Vagina (tissue), 2 donors: ENCODE measurements at regions not wholly inside any gene's neighbourhood (a gene's known extent, or its start where the extent isn't known, plus 50 kb on each side); places are given as distances from the start of the nearest gene placed in this dataset.
A peak's percentile ranks its signal among the peaks of the same experiment; 100 is the strongest.

Experiments used
- DNase-seq, 2 donors: peaks; one replicate each; pipeline ENCODE4 v3.0.0-alpha.2; 2017; ENCODE audit errors: extremely low spot score in 2 of 2
- H3K27ac ChIP-seq: fragments of 200-600 bp; sonication (generic); one replicate; pipeline ENCODE4 v1.5.1; 2019
- H3K27me3 ChIP-seq: fragments of 200-600 bp; sonication (generic); one replicate; pipeline ENCODE4 v1.5.1; 2019
- H3K36me3 ChIP-seq, 2 donors: fragments of 200-600 bp; sonication (generic); one replicate each; pipeline ENCODE4 v1.5.1; 2017 to 2019
- H3K4me1 ChIP-seq: fragments of 200-600 bp; sonication (generic); one replicate; pipeline ENCODE4 v1.5.1; 2019
- H3K4me3 ChIP-seq, 2 donors: fragments of 200-600 bp; sonication (generic); 1 replicate in 1 of 2; 2 replicates in 1 of 2; pipeline ENCODE4 v1.5.1; 2016 to 2019
- H3K9me3 ChIP-seq: fragments of 200-600 bp; sonication (generic); one replicate; pipeline ENCODE4 v1.5.1; 2019
- CTCF ChIP-seq, 3 experiments: fragments of 450-650 bp in 2 of 3; fragments of 200-600 bp in 1 of 3; sonication (generic) in 1 of 3; IDR thresholded peaks; one replicate each; pipeline ENCODE4 v1.5.1; 2017 to 2019; ENCODE audit warnings: antibody characterized with exemption in 3 of 3, mild to moderate bottlenecking in 2 of 3, moderate library complexity in 2 of 3
- POLR2A ChIP-seq, 2 donors: fragments of 450-650 bp; IDR thresholded peaks; one replicate each; pipeline ENCODE4 v1.6.1; 2017; ENCODE audit warnings: antibody characterized with exemption in 2 of 2, mild to moderate bottlenecking in 2 of 2, moderate library complexity in 2 of 2
- POLR2AphosphoS5 ChIP-seq, 2 donors: sonication (generic); formaldehyde crosslinking; IDR thresholded peaks; one replicate each; pipeline ENCODE4 v1.9.0; 2017; ENCODE audit warnings: antibody characterized with exemption in 2 of 2, mild to moderate bottlenecking in 2 of 2, low read depth in 1 of 2; ENCODE audit not compliant: insufficient read depth in 1 of 2
- intact Hi-C: fragments of 100-400 bp; cut with DNase I; formaldehyde crosslinking; loops from one replicate; pipeline ENCODE4 v1.15.1; 2023

GRCh38 chr10:131630772-131631258, 270.0 kb upstream of the PPP2R2D start:
- H3K36me3 ChIP-seq, result no peaks in the 10 kb centered on the region
- H3K27me3 ChIP-seq, result no peaks in the 10 kb centered on the region
- intact Hi-C loops, result no loop called here
- TF ChIP-seq POLR2AphosphoS5 (IDR thresholded peaks at IDR 0.05; ENCODE audit: insufficient read depth in 1 of 2, low read depth in 1 of 2) (no peak), CTCF (IDR thresholded peaks at IDR 0.05) (no peak), POLR2A (IDR thresholded peaks at IDR 0.05) (no peak)
- peak in 1 of 2 donors; percentile 76 for DNase-seq
- no peaks in the 10 kb centered on the region for H3K4me1 ChIP-seq
- no peaks in the 10 kb centered on the region for H3K9me3 ChIP-seq
- no peak overlapping the region for H3K27ac ChIP-seq
- H3K4me3 ChIP-seq, result no peak overlapping the region

- Histone ChIP-seq H3K4me3 (no peak overlapping the region), H3K4me1 (no peaks in the 10 kb centered on the region), H3K9me3 (no peaks in the 10 kb centered on the region), H3K36me3 (no peaks in the 10 kb centered on the region), H3K27me3 (no peaks in the 10 kb centered on the region), H3K27ac (no peak overlapping the region)
- TF ChIP-seq CTCF (IDR thresholded peaks at IDR 0.05) (no peak), POLR2AphosphoS5 (IDR thresholded peaks at IDR 0.05; ENCODE audit: insufficient read depth in 1 of 2, low read depth in 1 of 2) (no peak), POLR2A (IDR thresholded peaks at IDR 0.05) (no peak)
- intact Hi-C loops, result no loop called here
- DNase-seq, result no peak
These were observed 269.2 kb upstream of the PPP2R2D start for GRCh38 chr10:131631619-131632018.

- peak; percentile 25 to 70 for DNase-seq
- TF ChIP-seq CTCF (IDR thresholded peaks at IDR 0.05) (no peak), POLR2A (IDR thresholded peaks at IDR 0.05) (no peak), POLR2AphosphoS5 (IDR thresholded peaks at IDR 0.05; ENCODE audit: insufficient read depth in 1 of 2, low read depth in 1 of 2) (no peak)
These were observed 265.2 kb upstream of the PPP2R2D start for GRCh38 chr10:131635564-131636015.

GRCh38 chr10:131636116-131636515, 264.7 kb upstream of the PPP2R2D start:
- no peaks in the 10 kb centered on the region for H3K36me3 ChIP-seq
- TF ChIP-seq POLR2AphosphoS5 (IDR thresholded peaks at IDR 0.05; ENCODE audit: insufficient read depth in 1 of 2, low read depth in 1 of 2), result no peak
- no peak for TF ChIP-seq POLR2A (IDR thresholded peaks at IDR 0.05)
- TF ChIP-seq CTCF (IDR thresholded peaks at IDR 0.05), result no peak
- no peaks in the 10 kb centered on the region for H3K9me3 ChIP-seq
- intact Hi-C loops, result no loop called here
- H3K27me3 ChIP-seq, result no peaks in the 10 kb centered on the region
- no peak overlapping the region for H3K27ac ChIP-seq
- DNase-seq, result peak in 1 of 2 donors; percentile 40
- no peak overlapping the region for H3K4me3 ChIP-seq
- H3K4me1 ChIP-seq, result no peaks in the 10 kb centered on the region

More at GRCh38 chr10:131635564-131636015, 265.2 kb upstream of the PPP2R2D start:
- H3K4me1 ChIP-seq, result no peaks in the 10 kb centered on the region
- H3K27ac ChIP-seq, result no peak overlapping the region
- H3K27me3 ChIP-seq, result no peaks in the 10 kb centered on the region
- H3K4me3 ChIP-seq, result no peak overlapping the region
- intact Hi-C loops, result no loop called here
- no peaks in the 10 kb centered on the region for H3K36me3 ChIP-seq
- H3K9me3 ChIP-seq, result no peaks in the 10 kb centered on the region

- no peaks in the 10 kb centered on the region for H3K36me3 ChIP-seq
- TF ChIP-seq CTCF (IDR thresholded peaks at IDR 0.05), result no peak
- TF ChIP-seq POLR2A (IDR thresholded peaks at IDR 0.05), result no peak
- no peak for TF ChIP-seq POLR2AphosphoS5 (IDR thresholded peaks at IDR 0.05; ENCODE audit: insufficient read depth in 1 of 2, low read depth in 1 of 2)
- H3K4me1 ChIP-seq, result no peaks in the 10 kb centered on the region
- H3K27me3 ChIP-seq, result no peaks in the 10 kb centered on the region
- no peak overlapping the region for H3K27ac ChIP-seq
- H3K9me3 ChIP-seq, result no peaks in the 10 kb centered on the region
- intact Hi-C loops, result no loop called here
- H3K4me3 ChIP-seq, result no peak overlapping the region
- DNase-seq, result peak; percentile 37 to 56
These were observed 263.7 kb upstream of the PPP2R2D start for GRCh38 chr10:131636841-131637724.
